CD4-positive, alpha-beta T cell (primary cell): ENCODE measurements at regions not wholly inside any gene's neighbourhood (a gene's known extent, or its start where the extent isn't known, plus 50 kb on each side); places are given as distances from the start of the nearest gene placed in this dataset.

Experiments used
- ATAC-seq: fragments of 200-7000 bp; cut with Tn5 transposase; one replicate; pipeline ENCODE4 v1.10.0; 2022; ENCODE audit warnings: mild to moderate bottlenecking; ENCODE audit not compliant: poor library complexity
- CTCF ChIA-PET: fragments of 350-600 bp; sonication (Branson Sonifier 250); formaldehyde crosslinking; loops from one replicate; lab custom pipeline; 2021; ENCODE audit warnings: antibody characterized with exemption, inconsistent platforms; lab: Charles Lee
- POLR2A ChIA-PET: fragments of 350-600 bp; sonication (Branson Sonifier 250); formaldehyde crosslinking; loops from one replicate; lab custom pipeline; 2021; ENCODE audit warnings: antibody characterized with exemption, inconsistent platforms; lab: Charles Lee
- DNase-seq, 14 experiments: peaks; one replicate each; pipeline ENCODE4 v3.0.0-alpha.2; 2013 to 2020; ENCODE audit warnings: mixed read lengths in 2 of 14
- H3K27ac ChIP-seq, 2 donors: one replicate each; pipeline versions ENCODE4 v1.5.1 to v1.7.0; 2013; ENCODE audit warnings: low read length in 2 of 2, low read depth in 1 of 2, mild to moderate bottlenecking in 1 of 2
- H3K27me3 ChIP-seq, 2 experiments: 1 replicate in 1 of 2; 2 replicates in 1 of 2; pipeline versions ENCODE4 v1.6.1 to v1.7.0; 2013; ENCODE audit warnings: low read length in 2 of 2, control low read depth in 1 of 2, mild to moderate bottlenecking in 1 of 2, moderate library complexity in 1 of 2; ENCODE audit not compliant: insufficient read depth in 2 of 2, control insufficient read depth in 1 of 2
- H3K36me3 ChIP-seq: one replicate; pipeline ENCODE4 v1.6.1; 2013; ENCODE audit warnings: low read length, control low read depth; ENCODE audit not compliant: insufficient read depth
- H3K4me1 ChIP-seq: one replicate; pipeline ENCODE4 v1.6.1; 2013; ENCODE audit warnings: low read length, control low read depth; ENCODE audit not compliant: insufficient read depth
- H3K4me3 ChIP-seq: one replicate; pipeline ENCODE4 v1.5.1; 2013; ENCODE audit warnings: mild to moderate bottlenecking, low read length, moderate library complexity
- H3K9me3 ChIP-seq, 2 experiments: 1 replicate in 1 of 2; 2 replicates in 1 of 2; pipeline versions ENCODE4 v1.6.1 to v1.7.0; 2013; ENCODE audit warnings: low read length in 2 of 2, mild to moderate bottlenecking in 2 of 2, control low read depth in 1 of 2, moderate library complexity in 1 of 2; ENCODE audit not compliant: control insufficient read depth in 1 of 2, insufficient read depth in 1 of 2
- H3K27ac Mint-ChIP-seq: one replicate; pipeline ENCODE4 v1.8.0; 2020; ENCODE audit warnings: mixed read lengths
- H3K27me3 Mint-ChIP-seq: one replicate; pipeline ENCODE4 v1.8.0; 2021; ENCODE audit warnings: mixed read lengths
- H3K36me3 Mint-ChIP-seq: one replicate; pipeline ENCODE4 v1.8.0; 2021; ENCODE audit warnings: low read depth, mixed read lengths
- H3K4me1 Mint-ChIP-seq: one replicate; pipeline ENCODE4 v1.8.0; 2021; ENCODE audit warnings: low read depth, mixed read lengths
- H3K4me3 Mint-ChIP-seq: one replicate; pipeline ENCODE4 v1.8.0; 2020; ENCODE audit warnings: mild to moderate bottlenecking, mixed read lengths
- H3K9me3 Mint-ChIP-seq: one replicate; pipeline ENCODE4 v1.8.0; 2020; ENCODE audit warnings: mixed read lengths
- CTCF ChIP-seq: fragments of 200-600 bp; IDR thresholded peaks from one replicate; pipeline ENCODE4 v1.8.0; 2022; ENCODE audit warnings: antibody characterized with exemption, mild to moderate bottlenecking
- intact Hi-C, 2 experiments: fragments of 100-400 bp; cut with DNase I in 1 of 2; cut with micrococcal nuclease in 1 of 2; formaldehyde crosslinking; loops; one replicate each; pipeline versions ENCODE4 v1.15.1 to v1.9.0; 2023 to 2025; cut with DNase I, micrococcal nuclease

- H3K4me3 Mint-ChIP-seq, result no peak overlapping the region
- intact Hi-C loops, result no loop called here
- DNase-seq, result no peak
- Histone ChIP-seq H3K4me3 (no peak overlapping the region), H3K27ac (no peak overlapping the region), H3K36me3 (no peaks in the 10 kb centered on the region), H3K4me1 (no peaks in the 10 kb centered on the region), H3K9me3 (peaks cover 0 to 3% of the 10 kb centered on the region in 2 experiments), H3K27me3 (no peaks in the 10 kb centered on the region)
- no peaks in the 10 kb centered on the region for H3K27me3 Mint-ChIP-seq
- no peaks in the 10 kb centered on the region for H3K36me3 Mint-ChIP-seq
- H3K27ac Mint-ChIP-seq, result no peak overlapping the region
- no peak for TF ChIP-seq CTCF
- no peak for ATAC-seq
- ChIA-PET CTCF (no interaction called here), POLR2A (no interaction called here)
- H3K4me1 Mint-ChIP-seq, result no peaks in the 10 kb centered on the region
- H3K9me3 Mint-ChIP-seq, result no peaks in the 10 kb centered on the region
These were observed 354.6 kb upstream of the AGA start for GRCh38 chr4:177796841-177797240.

GRCh38 chr4:177798161-177798560 lies 355.9 kb upstream of the AGA start:
- Mint-ChIP-seq H3K27ac (no peak overlapping the region), H3K9me3 (no peaks in the 10 kb centered on the region), H3K4me1 (no peaks in the 10 kb centered on the region), H3K4me3 (no peak overlapping the region), H3K36me3 (no peaks in the 10 kb centered on the region), H3K27me3 (no peaks in the 10 kb centered on the region)
- intact Hi-C loops, result no loop called here
- H3K4me1 ChIP-seq, result no peaks in the 10 kb centered on the region
- no peaks in the 10 kb centered on the region for H3K36me3 ChIP-seq
- DNase-seq, result no peak
- no peak for ATAC-seq
- H3K4me3 ChIP-seq, result no peak overlapping the region
- H3K9me3 ChIP-seq, result peaks cover 0 to 3% of the 10 kb centered on the region in 2 experiments
- ChIA-PET CTCF (no interaction called here), POLR2A (no interaction called here)
- TF ChIP-seq CTCF, result no peak
- no peaks in the 10 kb centered on the region for H3K27me3 ChIP-seq
- no peak overlapping the region for H3K27ac ChIP-seq

DNA sequence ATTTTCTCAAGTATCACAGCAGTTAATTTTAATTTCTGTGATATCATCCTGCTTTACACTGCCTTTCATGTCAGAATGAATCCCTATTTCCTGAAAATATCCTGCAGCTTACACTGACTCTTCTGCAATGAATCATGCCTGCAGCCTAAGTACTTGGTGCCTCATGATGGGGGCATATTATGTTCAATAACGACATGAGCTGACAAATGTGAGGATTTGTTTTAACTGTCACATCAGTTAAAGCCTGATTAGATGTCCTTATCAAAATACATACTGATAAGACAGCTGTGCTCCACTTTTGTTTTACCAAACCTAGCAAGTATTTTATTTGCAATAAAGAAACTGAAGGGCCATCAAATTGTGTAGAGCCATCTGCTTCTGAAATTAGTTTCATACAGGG lies 359.9 kb upstream of the AGA start:
- no peaks in the 10 kb centered on the region for H3K36me3 ChIP-seq
- no peak for ATAC-seq
- no peaks in the 10 kb centered on the region for H3K36me3 Mint-ChIP-seq
- H3K4me1 ChIP-seq, result no peaks in the 10 kb centered on the region
- no peaks in the 10 kb centered on the region for H3K4me1 Mint-ChIP-seq
- POLR2A ChIA-PET, result no interaction called here
- no peak overlapping the region for H3K4me3 ChIP-seq
- H3K27me3 Mint-ChIP-seq, result no peaks in the 10 kb centered on the region
- CTCF ChIA-PET, result no interaction called here
- H3K27ac Mint-ChIP-seq, result no peak overlapping the region
- TF ChIP-seq CTCF, result no peak
- no peaks in the 10 kb centered on the region for H3K9me3 Mint-ChIP-seq
- H3K4me3 Mint-ChIP-seq, result no peak overlapping the region
- H3K9me3 ChIP-seq, result no peaks in the 10 kb centered on the region
- intact Hi-C loops, result no loop called here
- H3K27ac ChIP-seq, result no peak overlapping the region
- no peak for DNase-seq
- no peaks in the 10 kb centered on the region for H3K27me3 ChIP-seq
